GM12864 (cell line): ENCODE measurements at regions not wholly inside any gene's neighbourhood (a gene's known extent, or its start where the extent isn't known, plus 50 kb on each side); places are given as distances from the start of the nearest gene placed in this dataset.
A peak's percentile ranks its signal among the peaks of the same experiment; 100 is the strongest.

Experiments
- DNase-seq: peaks from one replicate; pipeline ENCODE4 v3.0.0-alpha.2; 2011; ENCODE audit warnings: low read depth
- H3K4me3 ChIP-seq: 2 replicates; pipeline ENCODE4 v1.5.1; 2011; ENCODE audit warnings: mild to moderate bottlenecking, low read depth, low read length, control low read depth
- TF ChIP-seq, protein P1 (sequence below): IDR thresholded peaks from 2 replicates; pipeline ENCODE4 v1.5.1; 2011; ENCODE audit warnings: low read depth, mild to moderate bottlenecking, moderate library complexity, low read length, control low read depth, inconsistent platforms; ENCODE audit errors: missing control alignments

DNA sequence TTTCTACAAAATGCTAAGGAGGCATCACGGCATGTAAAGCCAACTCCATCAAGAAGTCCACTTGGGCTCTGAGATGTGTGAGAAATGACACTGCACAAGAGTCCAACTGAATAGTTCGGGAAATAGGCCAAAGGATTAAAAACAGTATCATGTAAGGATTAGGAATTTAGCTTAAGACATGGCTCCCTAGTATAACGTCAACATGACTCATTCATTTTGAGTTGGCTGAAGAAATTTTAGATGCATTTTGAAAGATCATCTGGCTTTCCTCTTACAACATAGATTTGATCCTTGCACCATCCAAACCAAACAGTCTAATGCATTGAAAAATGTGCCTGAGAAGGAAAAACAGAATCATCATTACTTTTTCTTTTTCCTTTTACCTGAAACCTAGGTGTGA is 109.3 kb upstream of the MME start:
- no peak for DNase-seq
- H3K4me3 ChIP-seq, result no peak overlapping the region
- TF ChIP-seq, protein P1, sequence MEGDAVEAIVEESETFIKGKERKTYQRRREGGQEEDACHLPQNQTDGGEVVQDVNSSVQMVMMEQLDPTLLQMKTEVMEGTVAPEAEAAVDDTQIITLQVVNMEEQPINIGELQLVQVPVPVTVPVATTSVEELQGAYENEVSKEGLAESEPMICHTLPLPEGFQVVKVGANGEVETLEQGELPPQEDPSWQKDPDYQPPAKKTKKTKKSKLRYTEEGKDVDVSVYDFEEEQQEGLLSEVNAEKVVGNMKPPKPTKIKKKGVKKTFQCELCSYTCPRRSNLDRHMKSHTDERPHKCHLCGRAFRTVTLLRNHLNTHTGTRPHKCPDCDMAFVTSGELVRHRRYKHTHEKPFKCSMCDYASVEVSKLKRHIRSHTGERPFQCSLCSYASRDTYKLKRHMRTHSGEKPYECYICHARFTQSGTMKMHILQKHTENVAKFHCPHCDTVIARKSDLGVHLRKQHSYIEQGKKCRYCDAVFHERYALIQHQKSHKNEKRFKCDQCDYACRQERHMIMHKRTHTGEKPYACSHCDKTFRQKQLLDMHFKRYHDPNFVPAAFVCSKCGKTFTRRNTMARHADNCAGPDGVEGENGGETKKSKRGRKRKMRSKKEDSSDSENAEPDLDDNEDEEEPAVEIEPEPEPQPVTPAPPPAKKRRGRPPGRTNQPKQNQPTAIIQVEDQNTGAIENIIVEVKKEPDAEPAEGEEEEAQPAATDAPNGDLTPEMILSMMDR, result no peak

DNA sequence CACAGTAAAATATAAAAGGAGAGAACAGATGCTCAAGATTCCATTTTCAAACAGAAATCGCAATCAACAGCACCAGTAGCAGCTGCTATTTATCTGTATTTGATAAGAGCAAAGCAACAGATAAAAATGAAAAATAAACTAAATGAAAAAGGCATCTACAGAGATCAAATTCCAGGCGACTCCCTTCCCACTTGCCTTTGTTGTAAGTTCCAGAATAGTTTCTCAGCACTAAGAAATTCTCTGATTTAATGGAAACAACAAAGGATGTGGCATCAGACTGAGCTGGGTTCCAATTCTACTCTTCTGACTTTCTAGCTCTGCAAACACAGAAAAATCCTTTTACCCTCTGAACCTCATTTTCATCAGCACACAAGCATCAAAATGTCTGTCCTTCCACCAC is 110.8 kb upstream of the MME start:
- TF ChIP-seq, protein P1, result no peak
- DNase-seq, result no peak
- H3K4me3 ChIP-seq, result no peak overlapping the region

DNA sequence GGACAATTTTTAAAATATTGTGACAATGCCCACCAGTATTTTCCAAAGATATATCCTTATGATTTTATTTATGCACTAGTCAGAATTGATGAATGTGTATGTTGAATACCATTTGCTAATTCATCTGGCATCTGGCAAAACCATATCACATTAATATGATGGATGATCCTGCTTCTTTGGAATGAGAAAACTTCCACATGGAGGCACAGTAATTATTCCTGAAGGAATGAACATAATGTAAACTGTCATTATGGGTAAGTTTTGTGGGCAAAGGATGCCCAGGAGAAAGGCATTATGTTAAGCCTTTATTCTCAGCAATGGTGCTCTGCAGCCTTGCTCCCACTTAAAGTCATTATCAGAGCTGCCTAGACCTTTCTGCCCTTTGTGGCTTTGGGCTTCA is 113.0 kb upstream of the MME start:
- TF ChIP-seq, protein P1, result no peak
- no peak overlapping the region for H3K4me3 ChIP-seq
- no peak for DNase-seq

DNA sequence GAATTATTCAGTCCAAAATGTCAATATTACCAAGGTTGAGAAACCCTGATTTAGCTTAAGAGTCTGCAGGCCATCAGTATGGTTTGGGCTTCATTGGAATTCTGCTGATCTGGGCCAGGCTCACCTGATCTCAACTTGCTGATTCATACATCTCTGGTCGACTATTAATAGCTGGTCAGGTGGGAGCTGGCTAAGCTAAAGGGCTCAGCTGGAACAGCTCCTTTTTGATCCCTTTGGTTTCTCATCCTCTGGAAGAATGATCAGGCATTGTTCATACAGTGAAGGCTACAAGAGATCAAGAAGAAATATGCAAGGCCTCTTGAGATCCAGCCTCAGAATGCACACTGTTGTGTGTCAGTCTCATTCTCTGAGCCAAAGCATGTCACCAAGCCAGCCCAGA is 123.3 kb upstream of the MME start:
- TF ChIP-seq, protein P1, result no peak
- DNase-seq, result no peak
- no peak overlapping the region for H3K4me3 ChIP-seq

DNA sequence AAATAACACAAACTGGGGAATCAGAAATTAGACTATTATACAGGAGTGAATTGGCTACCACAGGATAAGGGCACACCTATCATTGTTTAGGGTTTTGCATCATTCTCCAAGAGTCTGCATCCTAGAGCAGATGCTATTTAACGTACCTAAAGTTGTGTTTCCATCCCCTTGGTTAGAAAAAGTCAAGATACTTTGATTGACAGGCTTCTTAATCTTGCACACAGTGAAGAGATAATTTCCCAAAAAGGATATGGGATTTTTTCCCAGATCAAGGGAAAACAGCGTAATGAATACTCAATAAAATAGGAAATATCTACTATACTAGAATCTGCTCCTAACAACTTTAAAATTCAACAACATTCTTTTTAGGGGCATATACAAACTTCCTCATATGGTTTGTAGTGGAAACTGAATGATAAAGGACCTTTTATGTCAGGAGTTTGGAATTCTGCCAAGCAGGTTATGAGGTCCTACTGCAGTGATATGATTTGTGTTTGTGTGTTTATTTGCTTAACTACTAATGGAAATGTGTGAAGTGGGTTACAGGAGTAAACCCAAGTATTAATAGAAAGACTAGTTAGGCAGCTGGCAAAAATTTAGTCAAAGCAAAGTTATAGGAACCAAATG is 124.1 kb upstream of the MME start:
- TF ChIP-seq, protein P1, result no peak
- DNase-seq, result no peak
- no peak overlapping the region for H3K4me3 ChIP-seq

DNA sequence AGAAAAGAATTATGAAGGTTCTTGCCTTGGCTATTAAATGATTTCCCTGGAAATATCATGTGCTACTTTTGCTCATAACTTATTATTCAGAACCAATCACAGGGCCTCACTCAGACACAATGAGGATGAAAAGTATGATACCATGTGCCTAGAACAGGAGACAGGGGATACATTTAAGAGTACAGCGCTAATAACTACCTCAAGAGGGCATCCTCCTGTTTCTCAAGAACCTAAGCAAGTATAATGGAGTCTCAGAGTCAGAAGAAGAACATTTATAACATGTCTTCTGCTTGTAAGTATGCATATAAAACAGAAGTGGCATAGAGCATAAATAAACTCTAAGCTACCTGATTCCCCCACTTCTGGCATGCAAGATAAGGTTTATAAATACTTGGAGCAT is 125.4 kb upstream of the MME start:
- no peak overlapping the region for H3K4me3 ChIP-seq
- TF ChIP-seq, protein P1, result peak; percentile 17
- DNase-seq, result no peak

DNA sequence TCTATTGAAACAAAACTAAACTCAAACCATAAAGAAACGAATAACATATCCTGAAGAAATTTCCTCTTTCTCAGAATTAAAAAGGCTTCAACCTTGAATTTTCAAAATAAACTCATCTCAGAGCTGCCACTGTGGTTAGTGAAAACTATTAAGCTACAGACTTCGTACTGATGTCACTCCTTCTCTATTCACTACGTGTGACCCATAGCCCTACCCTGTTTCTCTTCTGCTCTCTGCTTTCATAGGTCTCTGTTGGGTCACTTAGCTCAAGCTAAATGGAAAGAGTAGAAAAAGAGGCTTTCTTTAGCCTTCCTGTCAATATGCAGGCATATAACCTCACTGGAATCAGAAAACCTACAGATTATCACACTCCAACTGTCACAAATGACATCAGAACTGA is 126.6 kb upstream of the MME start:
- TF ChIP-seq, protein P1, result no peak
- H3K4me3 ChIP-seq, result no peak overlapping the region
- no peak for DNase-seq
